Ammon's horn (tissue), 1 donor: ENCODE measurements at regions not wholly inside any gene's neighbourhood (a gene's known extent, or its start where the extent isn't known, plus 50 kb on each side); places are given as distances from the start of the nearest gene placed in this dataset.

ENCODE experiments used
- DNase-seq: peaks from one replicate; pipeline ENCODE4 v3.0.0-alpha.2; 2016; ENCODE audit warnings: low spot score

- no peak for DNase-seq
These were observed 68.4 kb upstream of the CD96 start for GRCh38 chr3:111473550-111473949.

GRCh38 chr3:111476701-111477100, 65.3 kb upstream of the CD96 start:
- no peak for DNase-seq

GRCh38 chr3:111480091-111480490, 61.9 kb upstream of the CD96 start:
- DNase-seq, result no peak

- no peak for DNase-seq
These were observed 60.4 kb upstream of the CD96 start for GRCh38 chr3:111481551-111481950.

GRCh38 chr3:111482574-111482973, 59.4 kb upstream of the CD96 start:
- no peak for DNase-seq

- DNase-seq, result no peak
These were observed 56.9 kb upstream of the CD96 start for GRCh38 chr3:111485086-111485485.
